Myocyte (in vitro differentiated cells): ENCODE measurements at regions not wholly inside any gene's neighbourhood (a gene's known extent, or its start where the extent isn't known, plus 50 kb on each side); places are given as distances from the start of the nearest gene placed in this dataset.
"Not testable (repeated sequence)": the region's sequence is repeated elsewhere in the genome, so short reads cannot be mapped to it uniquely, and the experiment has no call there.

Source experiments
- DNase-seq: peaks from one replicate; pipeline ENCODE4 v3.0.0-alpha.2; 2012; ENCODE audit warnings: low read depth

DNA sequence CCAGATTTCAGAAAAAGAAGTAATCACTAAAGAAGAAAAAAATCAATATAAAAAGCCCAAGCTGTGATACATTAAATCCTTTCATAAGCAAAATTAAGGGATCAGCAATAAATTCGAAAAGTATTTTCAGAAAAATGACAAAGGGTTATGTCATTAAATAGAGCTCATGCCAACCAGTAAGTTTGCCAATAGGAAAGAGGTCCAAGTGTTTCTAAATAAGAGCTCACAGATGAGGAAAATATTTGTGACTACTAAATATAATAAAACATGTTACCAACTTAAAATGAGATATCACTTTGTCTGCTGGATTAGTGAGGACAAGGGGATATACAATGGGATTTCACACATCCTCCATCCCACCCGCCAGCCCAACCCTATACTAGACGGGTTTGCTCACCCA lies 140.3 kb upstream of the EYA4 start:
- no peak for DNase-seq

GRCh38 chr6:133101790-133102189 lies 139.4 kb upstream of the EYA4 start:
- DNase-seq, result no peak

GRCh38 chr6:133106934-133107333 lies 134.2 kb upstream of the EYA4 start:
- DNase-seq, result no peak

GRCh38 chr6:133108419-133108818 lies 132.7 kb upstream of the EYA4 start:
- no peak for DNase-seq

- peak; percentile 30 for DNase-seq
These were observed 126.2 kb upstream of the EYA4 start for GRCh38 chr6:133114973-133115372.

- peak; percentile 48 for DNase-seq
These were observed 125.2 kb upstream of the EYA4 start for GRCh38 chr6:133115946-133116345.

DNA sequence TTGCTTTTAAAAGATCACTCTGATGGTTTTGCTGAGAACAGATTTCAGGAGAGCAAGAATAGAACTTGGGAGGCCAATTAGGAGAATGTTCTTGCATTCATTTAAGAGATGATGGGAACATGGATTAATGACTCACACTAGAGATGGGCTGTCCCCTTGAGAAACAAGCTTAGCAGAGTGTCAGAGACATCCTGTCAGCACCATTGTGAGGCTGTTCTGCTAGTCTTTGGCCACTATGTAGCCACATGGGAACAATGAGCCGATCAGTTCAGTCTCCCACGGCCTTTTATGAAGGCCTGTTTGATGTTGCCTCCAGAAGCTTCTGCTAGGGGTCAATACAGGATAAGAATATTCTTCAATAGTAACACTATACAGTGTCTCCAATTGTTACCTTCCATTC lies 113.0 kb upstream of the EYA4 start:
- DNase-seq, result peak; percentile 35

DNA sequence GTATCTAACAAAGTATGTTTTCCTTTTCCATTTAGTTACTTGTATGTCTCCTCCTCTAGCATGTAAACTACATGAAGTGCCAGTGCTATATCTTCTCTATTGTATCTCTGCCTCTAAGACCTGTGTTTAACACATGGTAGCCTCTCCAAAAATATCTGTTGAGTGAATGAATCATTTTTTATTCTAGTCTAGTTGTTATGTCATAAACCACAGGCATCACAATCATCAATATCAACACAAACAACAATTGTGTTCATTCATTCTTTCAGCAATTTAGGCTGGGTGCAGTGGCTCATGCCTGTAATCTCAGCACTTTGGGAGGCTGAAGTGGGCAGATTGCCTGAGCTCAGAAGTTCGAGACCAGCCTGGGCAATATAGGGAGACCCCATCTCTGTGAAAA lies 111.6 kb upstream of the EYA4 start:
- peak; percentile 77 for DNase-seq

GRCh38 chr6:133130863-133131262 lies 110.3 kb upstream of the EYA4 start:
- peak; percentile 77 for DNase-seq

DNA sequence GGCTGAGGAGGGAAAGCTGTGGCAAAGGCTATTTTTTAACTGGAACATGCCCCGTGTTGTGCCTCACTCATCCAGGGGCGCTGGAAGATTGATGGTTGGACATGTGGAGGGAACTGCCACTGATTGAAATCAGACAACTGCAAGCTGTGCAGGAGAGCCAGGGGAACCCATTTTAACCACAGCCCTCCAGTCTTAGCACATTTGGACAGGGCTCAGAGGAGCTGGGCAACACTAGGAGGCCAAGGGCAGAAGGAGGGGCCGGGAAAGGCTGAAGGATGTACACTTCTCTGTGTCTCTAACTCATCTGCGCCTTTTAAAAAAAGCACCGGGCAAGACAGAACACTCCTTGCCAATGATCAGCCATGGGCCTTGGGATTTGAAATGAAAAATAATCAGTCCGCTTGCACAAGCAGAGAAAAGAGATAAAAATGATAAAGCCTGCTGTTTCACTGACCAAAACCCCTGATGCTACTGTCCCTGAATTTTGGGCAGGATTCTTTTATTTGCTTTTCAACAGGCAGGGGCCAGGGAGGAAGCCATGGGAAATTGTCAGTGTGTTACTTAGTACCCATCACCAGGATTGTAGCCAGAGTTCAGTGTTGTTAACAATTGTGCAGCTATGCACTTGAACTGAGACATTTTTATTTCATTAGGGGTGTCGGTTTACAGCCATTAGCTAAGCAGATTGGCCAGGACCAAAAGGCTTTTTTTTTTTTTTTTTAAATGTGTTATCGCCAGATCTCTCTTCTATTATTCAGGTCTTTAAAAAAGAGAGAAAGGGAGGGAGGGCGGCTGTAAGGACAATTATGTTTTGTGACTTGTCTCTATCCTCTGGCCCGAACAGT lies 109.3 kb upstream of the EYA4 start:
- DNase-seq, result peak; percentile 93

- peak; percentile 73 for DNase-seq
These were observed 108.6 kb upstream of the EYA4 start for GRCh38 chr6:133132466-133132971.

- DNase-seq, result no peak
These were observed 104.8 kb upstream of the EYA4 start for GRCh38 chr6:133136177-133136880.

DNA sequence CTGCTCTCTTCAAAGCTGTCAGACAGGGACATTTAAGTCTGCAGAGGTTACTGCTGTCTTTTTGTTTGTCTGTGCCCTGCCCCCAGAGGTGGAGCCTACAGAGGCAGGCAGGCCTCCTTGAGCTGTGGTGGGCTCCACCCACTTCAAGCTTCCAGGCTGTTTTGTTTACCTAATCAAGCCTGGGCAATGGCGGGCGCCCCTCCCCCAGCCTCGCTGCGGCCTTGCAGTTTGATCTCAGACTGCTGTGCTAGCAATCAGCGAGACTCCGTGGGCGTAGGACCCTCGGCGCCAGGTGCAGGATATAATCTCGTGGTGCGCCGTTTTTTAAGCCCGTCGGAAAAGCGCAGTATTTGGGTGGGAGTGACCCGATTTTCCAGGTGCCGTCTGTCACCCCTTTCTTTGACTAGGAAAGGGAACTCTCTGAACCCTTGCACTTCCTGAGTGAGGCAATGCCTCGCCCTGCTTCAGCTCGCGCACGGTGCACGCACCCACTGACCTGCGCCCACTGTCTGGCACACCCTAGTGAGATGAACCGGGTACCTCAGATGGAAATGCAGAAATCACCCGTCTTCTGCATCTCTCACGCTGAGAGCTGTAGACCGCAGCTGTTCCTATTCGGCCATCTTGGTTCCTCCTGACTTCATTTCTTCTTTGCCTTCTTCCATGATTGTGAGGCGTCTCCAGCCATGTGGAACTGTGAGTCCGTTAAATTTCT lies 93.5 kb upstream of the EYA4 start:
- DNase-seq, result not testable (repeated sequence)

GRCh38 chr6:133156689-133157088 lies 84.5 kb upstream of the EYA4 start:
- no peak for DNase-seq

- DNase-seq, result no peak
These were observed 83.2 kb upstream of the EYA4 start for GRCh38 chr6:133157995-133158394.

GRCh38 chr6:133159255-133159795 lies 81.8 kb upstream of the EYA4 start:
- DNase-seq, result no peak

DNA sequence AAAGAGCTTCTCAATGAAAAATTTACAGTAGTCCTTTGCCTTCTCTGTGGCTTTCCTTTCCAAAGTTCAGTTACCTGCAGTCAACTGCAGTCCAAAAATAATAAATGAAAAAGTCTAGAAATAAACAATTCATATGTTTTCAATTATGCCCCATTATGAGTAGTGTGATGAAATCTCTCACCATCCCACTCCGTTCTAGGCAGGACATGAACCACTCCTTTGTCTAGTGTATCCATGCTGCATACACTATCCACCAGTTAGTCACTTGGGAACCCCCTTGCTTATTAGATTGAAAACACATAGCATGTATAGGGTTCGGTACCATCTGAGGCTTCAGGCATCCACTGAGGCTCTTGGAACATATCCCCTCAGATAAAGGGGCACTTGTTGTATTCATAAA lies 80.6 kb upstream of the EYA4 start:
- DNase-seq, result no peak

- DNase-seq, result no peak
These were observed 75.9 kb upstream of the EYA4 start for GRCh38 chr6:133165235-133165634.

DNA sequence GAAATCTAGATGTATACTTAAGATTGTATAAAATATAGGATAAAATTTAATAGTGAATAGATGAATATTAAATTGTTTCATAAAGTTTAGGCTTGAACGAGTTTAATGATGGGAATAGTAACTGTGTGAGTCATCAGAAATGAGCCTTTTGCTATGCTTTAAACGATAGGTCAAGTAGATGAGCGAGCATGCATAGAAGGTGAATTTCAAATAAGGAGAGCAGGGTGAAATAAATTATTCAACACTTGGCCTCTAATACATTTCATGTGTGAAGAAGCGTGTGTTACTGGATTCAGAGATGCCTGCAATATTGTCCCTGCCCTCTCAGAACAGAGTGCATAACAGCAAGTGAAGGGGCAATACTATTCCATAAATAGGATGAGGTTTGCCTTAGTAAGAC lies 74.4 kb upstream of the EYA4 start:
- DNase-seq, result no peak

GRCh38 chr6:133169901-133170300 lies 71.3 kb upstream of the EYA4 start:
- no peak for DNase-seq

GRCh38 chr6:133170602-133171001 lies 70.6 kb upstream of the EYA4 start:
- no peak for DNase-seq
